Endothelial cell (in vitro differentiated cells): ENCODE measurements at regions not wholly inside any gene's neighbourhood (a gene's known extent, or its start where the extent isn't known, plus 50 kb on each side); places are given as distances from the start of the nearest gene placed in this dataset.

Experiments
- DNase-seq: peaks from one replicate; pipeline ENCODE4 v3.0.0; 2021; ENCODE audit warnings: low spot score
- H3K27ac Mint-ChIP-seq: one replicate; pipeline ENCODE4 v1.8.0; 2021; ENCODE audit warnings: mixed read lengths, inconsistent platforms; ENCODE audit not compliant: unreplicated experiment
- H3K27me3 Mint-ChIP-seq: one replicate; pipeline ENCODE4 v1.8.0; 2021; ENCODE audit warnings: mild to moderate bottlenecking, moderate library complexity, mixed read lengths, inconsistent platforms; ENCODE audit not compliant: unreplicated experiment
- H3K36me3 Mint-ChIP-seq: one replicate; pipeline ENCODE4 v1.8.0; 2021; ENCODE audit warnings: mild to moderate bottlenecking, low read depth, mixed read lengths, inconsistent platforms; ENCODE audit not compliant: unreplicated experiment
- H3K4me1 Mint-ChIP-seq: one replicate; pipeline ENCODE4 v1.8.0; 2021; ENCODE audit warnings: mild to moderate bottlenecking, mixed read lengths, inconsistent platforms; ENCODE audit not compliant: unreplicated experiment
- H3K4me3 Mint-ChIP-seq: one replicate; pipeline ENCODE4 v1.8.0; 2021; ENCODE audit warnings: mild to moderate bottlenecking, mixed read lengths, inconsistent platforms; ENCODE audit not compliant: unreplicated experiment
- H3K9me3 Mint-ChIP-seq: one replicate; pipeline ENCODE4 v1.8.0; 2021; ENCODE audit warnings: mixed read lengths, inconsistent platforms; ENCODE audit not compliant: unreplicated experiment
- CTCF ChIP-seq: fragments of 200-600 bp; sonication (generic); IDR thresholded peaks from one replicate; pipeline ENCODE4 v1.5.0; 2021; ENCODE audit warnings: antibody characterized with exemption; ENCODE audit not compliant: unreplicated experiment

DNA sequence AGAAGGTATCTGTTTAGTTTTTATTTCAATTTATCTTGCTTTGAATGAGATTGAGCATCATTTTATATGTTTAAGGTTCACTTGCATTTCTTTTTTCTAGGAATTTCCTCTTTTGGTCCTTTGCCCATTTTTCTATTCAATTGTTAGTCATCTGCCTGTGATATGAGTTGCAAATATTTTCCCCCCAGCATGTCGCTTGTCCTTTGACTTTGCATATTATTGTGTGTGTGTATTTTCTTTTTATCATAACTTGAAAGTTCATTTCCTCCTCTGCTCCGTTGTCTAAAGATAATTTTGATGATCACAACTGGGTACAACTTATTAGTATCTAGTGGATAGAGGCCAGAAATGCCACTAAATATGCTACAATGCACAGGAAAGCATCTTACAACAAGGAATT lies 132.7 kb upstream of the MDFIC start:
- H3K4me1 Mint-ChIP-seq, result peaks cover 5% of the 10 kb centered on the region
- H3K27me3 Mint-ChIP-seq, result peaks cover 3% of the 10 kb centered on the region
- no peak for TF ChIP-seq CTCF
- H3K9me3 Mint-ChIP-seq, result no peaks in the 10 kb centered on the region
- no peak for DNase-seq
- H3K36me3 Mint-ChIP-seq, result no peaks in the 10 kb centered on the region
- no peak overlapping the region for H3K27ac Mint-ChIP-seq
- no peak overlapping the region for H3K4me3 Mint-ChIP-seq

GRCh38 chr7:114789871-114790311 lies 132.0 kb upstream of the MDFIC start:
- no peak overlapping the region for H3K4me3 Mint-ChIP-seq
- no peak for TF ChIP-seq CTCF
- H3K4me1 Mint-ChIP-seq, result peaks cover 5% of the 10 kb centered on the region
- H3K27me3 Mint-ChIP-seq, result peaks cover 3% of the 10 kb centered on the region
- H3K36me3 Mint-ChIP-seq, result no peaks in the 10 kb centered on the region
- no peak for DNase-seq
- H3K9me3 Mint-ChIP-seq, result no peaks in the 10 kb centered on the region
- no peak overlapping the region for H3K27ac Mint-ChIP-seq

- peaks cover 7% of the 10 kb centered on the region for H3K4me1 Mint-ChIP-seq
Measured at GRCh38 chr7:114790521-114790920, 131.4 kb upstream of the MDFIC start.

GRCh38 chr7:114791771-114792170 lies 130.1 kb upstream of the MDFIC start:
- Mint-ChIP-seq H3K27me3 (no peaks in the 10 kb centered on the region), H3K36me3 (no peaks in the 10 kb centered on the region), H3K9me3 (no peaks in the 10 kb centered on the region), H3K4me1 (peaks cover 7% of the 10 kb centered on the region), H3K4me3 (no peak overlapping the region), H3K27ac (no peak overlapping the region)
- no peak for DNase-seq
- no peak for TF ChIP-seq CTCF

More at GRCh38 chr7:114790521-114790920, 131.4 kb upstream of the MDFIC start:
- H3K4me3 Mint-ChIP-seq, result no peak overlapping the region
- DNase-seq, result no peak
- no peak for TF ChIP-seq CTCF
- H3K27me3 Mint-ChIP-seq, result no peaks in the 10 kb centered on the region
- no peaks in the 10 kb centered on the region for H3K36me3 Mint-ChIP-seq
- H3K9me3 Mint-ChIP-seq, result no peaks in the 10 kb centered on the region
- H3K27ac Mint-ChIP-seq, result no peak overlapping the region

- H3K9me3 Mint-ChIP-seq, result no peaks in the 10 kb centered on the region
Measured at GRCh38 chr7:114793155-114793845, 128.6 kb upstream of the MDFIC start.

More at GRCh38 chr7:114793155-114793845, 128.6 kb upstream of the MDFIC start:
- no peak for TF ChIP-seq CTCF
- peaks cover 7% of the 10 kb centered on the region for H3K4me1 Mint-ChIP-seq
- H3K27ac Mint-ChIP-seq, result no peak overlapping the region
- no peaks in the 10 kb centered on the region for H3K27me3 Mint-ChIP-seq
- H3K36me3 Mint-ChIP-seq, result no peaks in the 10 kb centered on the region
- no peak overlapping the region for H3K4me3 Mint-ChIP-seq
- no peak for DNase-seq
